ENCODE measurements at regions not wholly inside any gene's neighbourhood (a gene's known extent, or its start where the extent isn't known, plus 50 kb on each side); places are given as distances from the start of the nearest gene placed in this dataset.

GRCh38 chr5:12114075-12114474 lies 209.8 kb upstream of the CTNND2 start:
- intact Hi-C loops (cut with micrococcal nuclease): no loop called here
- no peak for TF ChIP-seq CTCF (IDR thresholded peaks at IDR 0.05; ENCODE audit: unreplicated experiment)
- ChIA-PET POLR2A (no interaction called here), CTCF (no interaction called here)
- Mint-ChIP-seq H3K4me3 (ENCODE audit: unreplicated experiment) (no peak overlapping the region), H3K4me1 (ENCODE audit: insufficient read depth, unreplicated experiment) (peaks cover 5% of the 10 kb centered on the region), H3K9me3 (ENCODE audit: unreplicated experiment) (no peaks in the 10 kb centered on the region), H3K36me3 (ENCODE audit: insufficient read depth, unreplicated experiment) (no peaks in the 10 kb centered on the region), H3K27ac (ENCODE audit: low read depth, unreplicated experiment) (no peak overlapping the region), H3K27me3 (ENCODE audit: insufficient read depth, unreplicated experiment) (no peaks in the 10 kb centered on the region)
- BruUV-seq (replicated peaks): no TSS peak
- no peak for DNase-seq (ENCODE audit: unreplicated experiment)

- intact Hi-C loops (cut with micrococcal nuclease): no loop called here
- H3K4me1 Mint-ChIP-seq (ENCODE audit: insufficient read depth, unreplicated experiment): peaks cover 5% of the 10 kb centered on the region
- DNase-seq (ENCODE audit: unreplicated experiment): no peak
- no peaks in the 10 kb centered on the region for H3K27me3 Mint-ChIP-seq (ENCODE audit: insufficient read depth, unreplicated experiment)
- no peaks in the 10 kb centered on the region for H3K36me3 Mint-ChIP-seq (ENCODE audit: insufficient read depth, unreplicated experiment)
- ChIA-PET POLR2A (no interaction called here), CTCF (no interaction called here)
- H3K9me3 Mint-ChIP-seq (ENCODE audit: unreplicated experiment): no peaks in the 10 kb centered on the region
- BruUV-seq (replicated peaks): no TSS peak
- no peak overlapping the region for H3K4me3 Mint-ChIP-seq (ENCODE audit: unreplicated experiment)
- TF ChIP-seq CTCF (IDR thresholded peaks at IDR 0.05; ENCODE audit: unreplicated experiment): no peak
- H3K27ac Mint-ChIP-seq (ENCODE audit: low read depth, unreplicated experiment): no peak overlapping the region
Observed at GRCh38 chr5:12113062-12113461, 208.8 kb upstream of the CTNND2 start.

GRCh38 chr5:12111261-12111660 lies 207.0 kb upstream of the CTNND2 start:
- POLR2A ChIA-PET: no interaction called here
- CTCF ChIA-PET: no interaction called here
- intact Hi-C loops (cut with micrococcal nuclease): no loop called here
- Mint-ChIP-seq H3K36me3 (ENCODE audit: insufficient read depth, unreplicated experiment) (no peaks in the 10 kb centered on the region), H3K4me1 (ENCODE audit: insufficient read depth, unreplicated experiment) (peaks cover 5% of the 10 kb centered on the region), H3K9me3 (ENCODE audit: unreplicated experiment) (no peaks in the 10 kb centered on the region), H3K4me3 (ENCODE audit: unreplicated experiment) (no peak overlapping the region), H3K27ac (ENCODE audit: low read depth, unreplicated experiment) (no peak overlapping the region), H3K27me3 (ENCODE audit: insufficient read depth, unreplicated experiment) (no peaks in the 10 kb centered on the region)
- no peak for TF ChIP-seq CTCF (IDR thresholded peaks at IDR 0.05; ENCODE audit: unreplicated experiment)
- DNase-seq (ENCODE audit: unreplicated experiment): no peak
- no TSS peak for BruUV-seq (replicated peaks)

GRCh38 chr5:12110629-12111028 lies 206.4 kb upstream of the CTNND2 start:
- no peak for DNase-seq (ENCODE audit: unreplicated experiment)
- Mint-ChIP-seq H3K4me1 (ENCODE audit: insufficient read depth, unreplicated experiment) (peaks cover 5% of the 10 kb centered on the region), H3K27me3 (ENCODE audit: insufficient read depth, unreplicated experiment) (no peaks in the 10 kb centered on the region), H3K4me3 (ENCODE audit: unreplicated experiment) (no peak overlapping the region), H3K27ac (ENCODE audit: low read depth, unreplicated experiment) (no peak overlapping the region), H3K9me3 (ENCODE audit: unreplicated experiment) (no peaks in the 10 kb centered on the region), H3K36me3 (ENCODE audit: insufficient read depth, unreplicated experiment) (no peaks in the 10 kb centered on the region)
- TF ChIP-seq CTCF (IDR thresholded peaks at IDR 0.05; ENCODE audit: unreplicated experiment): no peak
- intact Hi-C loops (cut with micrococcal nuclease): no loop called here
- CTCF ChIA-PET: interaction anchor here (0.6 kb wide), 1 partner anchor 1343 kb away, joined by 3 read pairs; no protein-coding TSS in a partner anchor
- POLR2A ChIA-PET: no interaction called here
- no TSS peak for BruUV-seq (replicated peaks)

Data from MCF 10A (cell line).